Coronary artery (tissue), 2 donors: ENCODE measurements at regions not wholly inside any gene's neighbourhood (a gene's known extent, or its start where the extent isn't known, plus 50 kb on each side); places are given as distances from the start of the nearest gene placed in this dataset.

Experiments used
- DNase-seq: peaks from one replicate; pipeline ENCODE4 v3.0.0-alpha.2; 2017; ENCODE audit warnings: low spot score
- H3K27ac ChIP-seq, 2 donors: fragments of 200-600 bp; sonication (generic); one replicate each; pipeline ENCODE4 v1.5.1; 2016 to 2019
- H3K4me3 ChIP-seq: fragments of 200-600 bp; sonication (generic); 2 replicates; pipeline ENCODE4 v1.5.1; 2016; ENCODE audit warnings: mild to moderate bottlenecking, moderate library complexity
- TF ChIP-seq, protein P1 (sequence below): fragments of 200-600 bp; sonication (generic); IDR thresholded peaks from one replicate; pipeline ENCODE4 v1.5.1; 2019; ENCODE audit warnings: antibody characterized with exemption

DNA sequence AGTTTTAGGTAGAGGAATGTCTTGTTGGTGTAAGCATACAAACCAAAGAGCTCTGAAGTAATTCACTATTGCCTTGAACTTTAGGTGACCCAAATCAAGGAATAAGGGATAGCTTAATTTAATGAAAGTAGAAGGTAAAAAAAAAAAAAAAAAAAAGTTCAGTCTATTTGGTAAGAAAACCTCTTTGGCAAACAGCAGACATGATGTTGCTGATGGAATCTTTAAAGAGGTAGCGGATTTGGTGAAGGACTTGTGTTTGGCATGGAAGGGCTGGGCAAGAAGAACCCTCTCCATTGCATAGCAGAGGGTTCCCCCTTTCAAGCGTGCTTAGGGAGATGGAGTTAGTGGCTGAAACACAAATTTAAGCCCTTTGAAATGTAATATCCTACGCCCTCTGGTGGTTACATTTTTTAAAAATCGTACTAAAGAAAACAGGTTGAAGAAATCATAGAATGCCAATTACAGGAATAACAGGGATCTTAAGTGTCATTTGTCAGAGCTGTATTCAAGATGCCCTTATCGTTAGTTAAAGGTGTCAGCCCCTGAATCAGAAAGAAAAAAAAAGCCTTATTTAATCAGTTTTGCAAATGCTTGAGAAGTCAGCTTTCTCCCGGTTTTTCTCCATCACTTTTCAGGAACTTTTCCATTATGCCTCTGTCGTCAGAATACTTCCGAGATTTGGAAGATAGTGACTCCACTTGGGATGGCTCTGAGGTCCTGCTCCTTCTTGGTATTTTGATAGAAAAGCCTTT is 383.1 kb downstream of the KCNJ2 start:
- TF ChIP-seq, protein P1, sequence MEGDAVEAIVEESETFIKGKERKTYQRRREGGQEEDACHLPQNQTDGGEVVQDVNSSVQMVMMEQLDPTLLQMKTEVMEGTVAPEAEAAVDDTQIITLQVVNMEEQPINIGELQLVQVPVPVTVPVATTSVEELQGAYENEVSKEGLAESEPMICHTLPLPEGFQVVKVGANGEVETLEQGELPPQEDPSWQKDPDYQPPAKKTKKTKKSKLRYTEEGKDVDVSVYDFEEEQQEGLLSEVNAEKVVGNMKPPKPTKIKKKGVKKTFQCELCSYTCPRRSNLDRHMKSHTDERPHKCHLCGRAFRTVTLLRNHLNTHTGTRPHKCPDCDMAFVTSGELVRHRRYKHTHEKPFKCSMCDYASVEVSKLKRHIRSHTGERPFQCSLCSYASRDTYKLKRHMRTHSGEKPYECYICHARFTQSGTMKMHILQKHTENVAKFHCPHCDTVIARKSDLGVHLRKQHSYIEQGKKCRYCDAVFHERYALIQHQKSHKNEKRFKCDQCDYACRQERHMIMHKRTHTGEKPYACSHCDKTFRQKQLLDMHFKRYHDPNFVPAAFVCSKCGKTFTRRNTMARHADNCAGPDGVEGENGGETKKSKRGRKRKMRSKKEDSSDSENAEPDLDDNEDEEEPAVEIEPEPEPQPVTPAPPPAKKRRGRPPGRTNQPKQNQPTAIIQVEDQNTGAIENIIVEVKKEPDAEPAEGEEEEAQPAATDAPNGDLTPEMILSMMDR = peak; percentile 39
- Histone ChIP-seq H3K27ac (no peak overlapping the region), H3K4me3 (no peak overlapping the region)
- no peak for DNase-seq

DNA sequence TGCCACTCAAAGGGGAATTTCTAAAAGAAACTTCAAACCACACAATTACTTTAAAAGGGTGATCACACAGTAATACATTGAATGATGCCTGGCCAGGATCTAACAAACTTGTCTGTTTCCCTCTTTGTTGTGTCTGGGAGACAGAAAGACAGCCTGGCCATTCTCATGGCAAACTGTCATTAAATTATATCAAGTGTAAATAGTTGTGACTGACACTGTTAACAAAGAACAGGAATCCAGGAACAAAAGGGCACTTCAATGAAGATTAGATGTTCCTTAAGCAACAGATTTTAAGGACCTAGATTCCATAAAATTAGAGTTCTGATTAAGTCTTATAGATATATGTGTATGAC is 383.6 kb downstream of the KCNJ2 start:
- no peak for DNase-seq
- TF ChIP-seq, protein P1 = no peak
- H3K27ac ChIP-seq = no peak overlapping the region
- no peak overlapping the region for H3K4me3 ChIP-seq

DNA sequence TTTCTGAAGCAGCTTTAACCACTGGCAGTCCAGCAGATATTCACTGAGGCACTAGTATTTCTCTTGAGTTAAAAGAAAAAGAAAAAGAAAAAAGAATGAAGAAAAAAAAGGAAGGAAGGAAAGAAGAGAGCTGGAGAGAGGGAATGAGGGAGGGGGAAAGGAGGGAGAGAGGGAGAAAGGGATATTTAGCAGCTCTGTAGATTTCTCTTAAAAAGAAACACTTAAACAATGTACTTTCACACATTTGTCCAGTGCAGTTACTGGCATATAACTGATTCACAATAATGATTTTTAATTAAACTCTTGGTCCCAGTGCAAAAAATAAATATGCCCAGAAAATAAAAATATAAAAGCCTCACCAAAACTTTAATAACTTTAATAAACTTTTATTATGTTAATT is 386.4 kb downstream of the KCNJ2 start:
- TF ChIP-seq, protein P1 = no peak
- Histone ChIP-seq H3K27ac (no peak overlapping the region), H3K4me3 (no peak overlapping the region)

DNA sequence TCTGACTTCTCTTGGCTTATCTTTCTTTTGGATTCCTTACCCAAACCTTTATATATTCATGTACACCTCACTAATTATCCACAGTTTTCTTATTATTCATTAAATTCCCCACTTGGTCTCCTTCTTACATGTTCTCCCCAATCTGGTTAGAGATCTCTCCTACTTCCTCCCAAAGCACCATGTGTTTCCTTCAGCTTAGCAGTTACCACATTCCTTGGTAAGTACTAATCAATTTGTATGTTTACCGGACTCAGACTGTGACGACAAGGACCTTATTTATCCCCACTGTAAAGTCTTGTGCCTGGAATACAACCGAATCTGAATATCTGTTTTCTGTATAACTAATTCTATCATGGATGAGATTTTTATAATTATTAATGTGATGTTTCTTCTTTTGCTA is 389.5 kb downstream of the KCNJ2 start:
- no peak for DNase-seq
- TF ChIP-seq, protein P1 = no peak
- H3K27ac ChIP-seq = no peak overlapping the region
- H3K4me3 ChIP-seq = no peak overlapping the region

More for the DNA sequence above, 386.4 kb downstream of the KCNJ2 start:
- DNase-seq = no peak

DNA sequence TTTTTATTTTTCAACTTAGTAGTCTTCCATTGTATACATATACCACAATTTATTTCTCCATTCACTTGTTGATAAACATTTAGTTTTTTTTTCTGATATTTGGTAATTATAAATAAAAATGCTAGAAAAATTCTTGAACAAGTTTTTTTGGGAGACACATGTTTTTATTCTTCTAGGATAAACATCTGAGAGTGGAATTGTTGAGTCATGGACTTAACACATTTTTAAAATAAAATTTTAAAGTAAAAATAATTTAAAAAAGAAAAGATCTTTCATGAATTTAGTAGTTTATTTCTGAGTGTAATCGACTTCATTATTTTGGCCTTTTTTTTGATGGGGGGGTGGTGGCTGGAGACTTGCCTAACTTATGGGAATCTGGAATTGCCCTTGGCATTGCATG is 391.1 kb downstream of the KCNJ2 start:
- Histone ChIP-seq H3K4me3 (no peak overlapping the region), H3K27ac (no peak overlapping the region)
- no peak for DNase-seq
- TF ChIP-seq, protein P1 = no peak

DNA sequence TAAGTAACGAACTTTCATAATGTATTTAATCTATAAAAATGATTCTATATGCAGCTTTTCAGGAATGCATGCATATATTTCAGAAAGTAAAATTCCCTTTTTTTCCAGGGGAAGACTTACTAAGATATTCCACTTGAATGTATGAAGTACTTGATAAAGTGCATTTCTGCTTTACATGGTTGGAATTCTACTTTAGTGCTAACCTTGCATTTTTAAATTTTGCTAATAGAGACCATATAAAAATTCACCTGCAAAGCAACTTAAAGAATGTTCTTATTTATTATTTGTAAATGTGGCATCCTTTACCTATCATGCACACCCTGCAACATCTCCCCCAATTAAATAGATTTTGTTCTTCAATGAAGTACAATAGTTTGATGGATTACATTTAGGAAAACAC is 392.8 kb downstream of the KCNJ2 start:
- no peak for DNase-seq
- Histone ChIP-seq H3K27ac (no peak overlapping the region), H3K4me3 (no peak overlapping the region)
- TF ChIP-seq, protein P1 = no peak

DNA sequence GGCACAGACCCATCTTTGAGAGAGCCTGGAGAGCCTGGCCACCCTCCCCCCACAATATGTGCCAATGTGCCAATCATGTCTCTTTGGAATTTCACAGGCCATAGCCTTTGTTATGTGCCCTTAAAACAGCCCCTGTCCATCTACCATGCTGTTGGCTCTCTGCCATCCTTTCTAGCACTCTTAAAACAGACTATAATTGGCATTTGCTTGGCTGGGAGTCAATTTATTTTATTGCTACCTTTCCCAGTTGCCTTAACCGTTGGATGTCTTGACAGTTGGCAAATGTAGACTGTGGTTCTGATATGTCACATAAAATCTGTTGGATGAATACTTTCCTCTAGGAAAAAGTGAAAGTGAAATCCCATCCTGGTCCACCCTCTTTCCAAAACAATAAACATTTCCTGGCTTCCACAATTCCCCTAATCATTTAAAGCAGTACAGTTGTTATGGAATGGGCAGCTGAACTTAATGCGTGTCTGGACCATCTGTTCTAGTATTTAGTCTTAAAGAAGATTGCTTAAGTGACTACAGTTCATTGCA is 394.0 kb downstream of the KCNJ2 start:
- no peak for DNase-seq
- TF ChIP-seq, protein P1 = no peak
- no peak overlapping the region for H3K4me3 ChIP-seq
- no peak overlapping the region for H3K27ac ChIP-seq
